ENCODE measurements at regions not wholly inside any gene's neighbourhood (a gene's known extent, or its start where the extent isn't known, plus 50 kb on each side); places are given as distances from the start of the nearest gene placed in this dataset.
A peak's percentile ranks its signal among the peaks of the same experiment; 100 is the strongest.

- H3K9me3 ChIP-seq (replicated peaks; ENCODE audit: control insufficient read depth, insufficient read depth, low read length): no peaks in the 10 kb centered on the region
- dilution Hi-C loops (cut with MboI; ENCODE audit: extremely low pct_ligation_motif_present, low sequenced_read_pairs) (no loop called here), intact Hi-C loops (cut with micrococcal nuclease) (loop anchor here (10.0 kb wide), 1 partner anchor 498 kb away; no protein-coding TSS in a partner anchor)
- no TSS peak for BruUV-seq (replicated peaks)
- H3K36me3 ChIP-seq (ENCODE audit: control insufficient read depth in 2 of 2, extremely low read depth in 1 of 2, insufficient read depth in 2 of 2, low read length in 2 of 2): no peaks in the 10 kb centered on the region
- no peak for TF ChIP-seq POLR2A (IDR thresholded peaks at IDR 0.05; ENCODE audit: low read depth, low read length)
- TF ChIP-seq CTCF (IDR thresholded peaks at IDR 0.05; ENCODE audit: extremely low read depth in 1 of 2, insufficient read depth in 1 of 2, low read depth in 1 of 2, low read length in 2 of 2): peak in 1 of 2 donors; percentile 11
- H3K27me3 ChIP-seq (ENCODE audit: control insufficient read depth in 2 of 2, insufficient read depth in 2 of 2, low read length in 2 of 2): no peaks in the 10 kb centered on the region
- ChIA-PET CTCF (interaction anchor here (0.6 to 3.0 kb wide), 9 partner anchors 11 to 895 kb away, joined by 3 to 36 read pairs (median 5); no protein-coding TSS in a partner anchor), POLR2A (no interaction called here)
- H4K20me1 ChIP-seq (replicated peaks; ENCODE audit: control insufficient read depth, extremely low read depth, insufficient read depth, low read length): no peaks in the 10 kb centered on the region
- no peak overlapping the region for H2AFZ ChIP-seq (ENCODE audit: low read depth, low read length)
- no peak overlapping the region for H3K4me3 ChIP-seq (replicated peaks in 1 of 3; ENCODE audit: insufficient read depth in 1 of 3, low read depth in 1 of 3, low read length in 3 of 3)
- no peaks in the 10 kb centered on the region for H3K9me1 ChIP-seq (replicated peaks; ENCODE audit: control insufficient read depth, extremely low read depth, insufficient read depth, low read length)
- H3K79me2 ChIP-seq (ENCODE audit: control insufficient read depth, insufficient read depth, low read length): no peaks in the 10 kb centered on the region
- FAIRE-seq: no peak
- no peak overlapping the region for H3K4me2 ChIP-seq (ENCODE audit: insufficient read depth, low read length)
- H3K27ac ChIP-seq (ENCODE audit: insufficient read depth, low read depth, low read length): no peak overlapping the region
- H3K4me1 ChIP-seq (ENCODE audit: control insufficient read depth, extremely low read depth, insufficient read depth, low read length): no peaks in the 10 kb centered on the region
- peak; percentile 19 for DNase-seq (ENCODE audit: low read depth, low spot score)
- H3K9ac ChIP-seq (replicated peaks; ENCODE audit: extremely low read depth, insufficient read depth, low read length): no peak overlapping the region
These were observed 513.6 kb upstream of the PITX2 start for GRCh38 chr4:111136438-111136837.

DNA sequence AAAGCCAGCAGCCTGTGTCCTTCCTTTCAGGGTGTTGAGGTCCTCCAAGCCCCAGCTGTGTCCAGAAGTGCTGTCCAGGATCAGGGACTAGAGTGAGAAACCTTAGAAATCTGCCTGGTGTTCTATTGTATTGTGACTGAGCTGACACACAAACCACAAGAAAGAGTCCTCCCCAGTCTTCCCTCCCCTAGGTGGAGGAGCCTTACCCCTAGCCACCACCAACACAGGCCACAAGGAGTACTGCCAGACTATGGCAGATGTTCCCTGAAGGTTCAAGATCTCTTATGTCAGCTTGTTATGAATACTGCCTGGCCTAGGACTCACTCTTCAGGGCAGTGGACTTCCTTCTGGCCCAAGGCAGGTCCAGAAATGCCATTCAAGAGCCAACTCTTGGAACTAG, 514.1 kb upstream of the PITX2 start:
- dilution Hi-C loops (cut with MboI; ENCODE audit: extremely low pct_ligation_motif_present, low sequenced_read_pairs): no loop called here
- no peak for DNase-seq (ENCODE audit: low read depth, low spot score)
- no peak overlapping the region for H3K4me3 ChIP-seq (replicated peaks in 1 of 3; ENCODE audit: insufficient read depth in 1 of 3, low read depth in 1 of 3, low read length in 3 of 3)
- no TSS peak for BruUV-seq (replicated peaks)
- no peak overlapping the region for H2AFZ ChIP-seq (ENCODE audit: low read depth, low read length)
- POLR2A ChIA-PET: no interaction called here
- no peaks in the 10 kb centered on the region for H3K27me3 ChIP-seq (ENCODE audit: control insufficient read depth in 2 of 2, insufficient read depth in 2 of 2, low read length in 2 of 2)
- no peaks in the 10 kb centered on the region for H3K9me1 ChIP-seq (replicated peaks; ENCODE audit: control insufficient read depth, extremely low read depth, insufficient read depth, low read length)
- no peaks in the 10 kb centered on the region for H3K36me3 ChIP-seq (ENCODE audit: control insufficient read depth in 2 of 2, extremely low read depth in 1 of 2, insufficient read depth in 2 of 2, low read length in 2 of 2)
- no peak overlapping the region for H3K9ac ChIP-seq (replicated peaks; ENCODE audit: extremely low read depth, insufficient read depth, low read length)
- TF ChIP-seq MYC (IDR thresholded peaks at IDR 0.05; ENCODE audit: low read depth, low read length): no peak
- TF ChIP-seq JUN (IDR thresholded peaks at IDR 0.05; ENCODE audit: borderline replicate concordance, insufficient read depth, insufficient read length, low read depth): no peak
- no peak for FAIRE-seq
- H3K79me2 ChIP-seq (ENCODE audit: control insufficient read depth, insufficient read depth, low read length): no peaks in the 10 kb centered on the region
- H4K20me1 ChIP-seq (replicated peaks; ENCODE audit: control insufficient read depth, extremely low read depth, insufficient read depth, low read length): no peaks in the 10 kb centered on the region
- intact Hi-C loops (cut with micrococcal nuclease): loop anchor here (10.0 kb wide), 1 partner anchor 498 kb away; no protein-coding TSS in a partner anchor
- H3K9me3 ChIP-seq (replicated peaks; ENCODE audit: control insufficient read depth, insufficient read depth, low read length): no peaks in the 10 kb centered on the region
- no peak overlapping the region for H3K4me2 ChIP-seq (ENCODE audit: insufficient read depth, low read length)
- CTCF ChIA-PET: interaction anchor here (1.3 to 3.0 kb wide), 4 partner anchors 146 to 895 kb away, joined by 3 to 36 read pairs (median 6); no protein-coding TSS in a partner anchor
- H3K27ac ChIP-seq (ENCODE audit: insufficient read depth, low read depth, low read length): no peak overlapping the region
- H3K4me1 ChIP-seq (ENCODE audit: control insufficient read depth, extremely low read depth, insufficient read depth, low read length): no peaks in the 10 kb centered on the region

Measured in endothelial cell of umbilical vein (primary cell).